Mucosa of descending colon (tissue), 3 donors: ENCODE measurements at regions not wholly inside any gene's neighbourhood (a gene's known extent, or its start where the extent isn't known, plus 50 kb on each side); places are given as distances from the start of the nearest gene placed in this dataset.

ENCODE experiments used
- ATAC-seq: fragments of 200-7000 bp; cut with Tn5 transposase; one replicate; pipeline ENCODE4 v1.9.1; 2020; ENCODE audit warnings: mild to moderate bottlenecking, moderate library complexity
- DNase-seq, 3 donors: peaks; one replicate each; pipeline ENCODE4 v3.0.0-alpha.2; 2020
- H3K36me3 ChIP-seq: fragments of 200-600 bp; one replicate; pipeline ENCODE4 v1.8.0; 2021; ENCODE audit warnings: low read depth, mild to moderate bottlenecking
- H3K4me1 ChIP-seq: fragments of 200-600 bp; one replicate; pipeline ENCODE4 v1.8.0; 2021; ENCODE audit warnings: low read depth, mild to moderate bottlenecking
- H3K4me3 ChIP-seq: fragments of 200-600 bp; one replicate; pipeline ENCODE4 v1.8.0; 2021; ENCODE audit warnings: mild to moderate bottlenecking
- H3K9me3 ChIP-seq: fragments of 200-600 bp; one replicate; pipeline ENCODE4 v1.8.0; 2021; ENCODE audit warnings: mild to moderate bottlenecking
- intact Hi-C, 2 donors: fragments of 100-400 bp; cut with DNase I in 1 of 2; cut with micrococcal nuclease in 1 of 2; formaldehyde crosslinking; loops; one replicate each; pipeline versions ENCODE4 v1.11.0 to v1.11.1; 2022; cut with DNase I, micrococcal nuclease
- TF ChIP-seq, protein P1 (sequence below): fragments of 200-600 bp; IDR thresholded peaks from one replicate; pipeline ENCODE4 v1.8.0; 2022; ENCODE audit warnings: antibody characterized with exemption, mild to moderate bottlenecking
- donor health status: DM: no; HTN: no; CAD: no; lungs with moderate emphysema.
- donor health status: DM: no; HTN: no; CAD: no.
- donor health status: DM: no; HTN: yes; CAD: no.

DNA sequence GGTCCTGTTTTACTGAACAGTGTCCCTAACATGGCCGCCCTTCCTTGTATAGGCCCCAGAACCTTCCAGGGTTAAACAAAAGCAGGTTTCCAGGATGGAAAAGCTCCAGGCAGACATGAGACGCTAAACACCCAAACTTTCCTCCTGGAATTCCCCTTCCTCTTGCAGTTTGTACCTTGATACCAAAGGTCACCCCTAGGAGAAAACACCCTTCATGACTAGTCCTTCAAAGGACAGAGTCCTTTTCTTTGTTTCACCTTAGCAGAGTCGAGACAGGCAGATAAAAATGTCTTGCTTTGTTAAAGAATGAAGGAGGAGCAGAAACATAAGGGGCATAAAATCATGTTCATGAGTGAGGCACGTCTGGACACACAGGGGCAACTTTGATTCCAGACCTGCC lies 247.5 kb downstream of the BCOR start:
- TF ChIP-seq, protein P1, sequence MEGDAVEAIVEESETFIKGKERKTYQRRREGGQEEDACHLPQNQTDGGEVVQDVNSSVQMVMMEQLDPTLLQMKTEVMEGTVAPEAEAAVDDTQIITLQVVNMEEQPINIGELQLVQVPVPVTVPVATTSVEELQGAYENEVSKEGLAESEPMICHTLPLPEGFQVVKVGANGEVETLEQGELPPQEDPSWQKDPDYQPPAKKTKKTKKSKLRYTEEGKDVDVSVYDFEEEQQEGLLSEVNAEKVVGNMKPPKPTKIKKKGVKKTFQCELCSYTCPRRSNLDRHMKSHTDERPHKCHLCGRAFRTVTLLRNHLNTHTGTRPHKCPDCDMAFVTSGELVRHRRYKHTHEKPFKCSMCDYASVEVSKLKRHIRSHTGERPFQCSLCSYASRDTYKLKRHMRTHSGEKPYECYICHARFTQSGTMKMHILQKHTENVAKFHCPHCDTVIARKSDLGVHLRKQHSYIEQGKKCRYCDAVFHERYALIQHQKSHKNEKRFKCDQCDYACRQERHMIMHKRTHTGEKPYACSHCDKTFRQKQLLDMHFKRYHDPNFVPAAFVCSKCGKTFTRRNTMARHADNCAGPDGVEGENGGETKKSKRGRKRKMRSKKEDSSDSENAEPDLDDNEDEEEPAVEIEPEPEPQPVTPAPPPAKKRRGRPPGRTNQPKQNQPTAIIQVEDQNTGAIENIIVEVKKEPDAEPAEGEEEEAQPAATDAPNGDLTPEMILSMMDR, result no peak
- Histone ChIP-seq H3K4me3 (no peak overlapping the region), H3K4me1 (no peaks in the 10 kb centered on the region), H3K9me3 (no peaks in the 10 kb centered on the region), H3K36me3 (no peaks in the 10 kb centered on the region)
- ATAC-seq (peak; percentile 35), DNase-seq (no peak)
- intact Hi-C loops, result no loop called here

DNA sequence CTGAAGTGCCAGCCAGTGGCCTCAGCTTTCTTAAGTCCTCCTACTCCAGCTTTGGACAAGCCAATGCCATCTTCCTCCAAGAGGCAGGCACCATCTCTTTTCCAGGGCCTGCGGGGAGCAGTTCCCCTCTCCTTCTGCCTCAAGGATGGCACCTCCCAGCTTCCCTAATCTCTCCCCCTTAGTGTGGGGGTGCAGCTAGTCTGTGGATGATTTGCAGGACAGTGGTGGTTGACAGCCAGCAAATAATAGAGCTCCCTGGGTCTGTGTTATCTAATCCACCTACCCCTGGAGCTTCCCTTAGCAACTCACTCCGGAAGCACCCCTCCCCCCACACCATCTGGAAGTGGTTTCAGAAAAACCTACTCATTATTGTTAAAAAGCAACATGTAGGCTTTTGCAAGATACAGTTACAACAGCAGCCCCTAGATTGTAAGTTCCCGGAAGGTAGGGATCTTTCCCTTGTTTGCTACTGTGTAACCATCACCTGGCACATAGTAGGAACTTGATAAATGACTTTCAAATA lies 247.1 kb downstream of the BCOR start:
- no peak for ATAC-seq
- intact Hi-C loops, result no loop called here
- TF ChIP-seq, protein P1, result no peak
- no peak for DNase-seq
- Histone ChIP-seq H3K36me3 (no peaks in the 10 kb centered on the region), H3K4me1 (no peaks in the 10 kb centered on the region), H3K9me3 (no peaks in the 10 kb centered on the region), H3K4me3 (no peak overlapping the region)

DNA sequence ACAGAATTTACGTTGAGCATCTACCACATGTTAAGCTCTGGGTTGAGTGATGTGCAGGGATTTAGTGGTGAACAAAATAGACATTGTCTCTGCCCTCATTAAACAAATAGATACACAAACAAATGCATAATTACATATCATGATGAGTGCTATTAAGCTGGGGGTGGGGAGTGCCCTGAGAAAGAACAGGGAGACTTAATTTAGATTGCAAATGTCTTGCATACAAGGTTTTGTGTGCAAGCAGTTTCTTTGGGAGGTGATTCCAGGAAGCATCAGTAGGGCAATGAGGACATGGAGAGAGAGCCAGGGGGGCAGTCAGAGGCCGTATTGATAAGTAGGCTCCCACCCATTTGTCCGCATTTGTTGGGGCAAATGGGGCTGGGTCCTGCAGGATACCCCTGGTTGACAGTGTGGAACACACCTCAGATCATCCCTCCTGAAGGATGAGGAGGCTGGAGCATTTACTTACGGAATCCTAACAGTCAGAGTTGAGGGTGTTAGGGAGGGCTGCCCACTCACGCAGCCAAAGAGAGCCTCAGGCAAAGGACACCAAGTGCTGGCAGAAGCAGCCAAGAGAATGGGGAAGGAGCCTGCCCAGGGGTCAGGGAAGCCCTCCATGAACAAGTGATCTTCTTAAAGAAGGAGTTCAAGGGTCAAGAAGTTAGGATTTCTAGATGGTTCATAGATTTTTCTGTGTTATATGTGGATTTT lies 245.9 kb downstream of the BCOR start:
- intact Hi-C loops, result no loop called here
- H3K4me3 ChIP-seq, result no peak overlapping the region
- DNase-seq (no peak), ATAC-seq (no peak)
- TF ChIP-seq, protein P1, result no peak
- H3K4me1 ChIP-seq, result no peaks in the 10 kb centered on the region
- H3K36me3 ChIP-seq, result no peaks in the 10 kb centered on the region
- H3K9me3 ChIP-seq, result no peaks in the 10 kb centered on the region

DNA sequence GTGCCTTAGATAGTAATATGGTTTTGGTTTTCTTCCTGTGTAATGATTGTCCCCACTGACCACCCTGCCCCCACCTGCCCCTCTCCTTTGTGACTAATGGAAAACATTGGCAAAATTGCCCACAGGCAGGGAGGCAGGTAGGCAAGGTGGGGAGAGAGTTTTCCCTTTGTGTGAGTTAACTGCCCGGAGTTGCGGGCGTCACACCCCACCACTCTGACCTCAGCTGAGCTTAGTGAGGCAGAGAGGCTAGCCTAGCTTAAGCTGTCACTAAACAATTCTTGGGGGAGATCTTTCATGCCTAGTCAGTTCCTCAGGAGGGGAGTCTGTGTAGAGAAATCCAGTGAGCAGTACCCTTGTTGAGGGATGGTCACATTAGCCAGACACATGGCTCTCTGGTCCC lies 245.3 kb downstream of the BCOR start:
- H3K9me3 ChIP-seq, result no peaks in the 10 kb centered on the region
- ATAC-seq (no peak), DNase-seq (no peak)
- H3K4me3 ChIP-seq, result no peak overlapping the region
- TF ChIP-seq, protein P1, result no peak
- intact Hi-C loops, result no loop called here
- no peaks in the 10 kb centered on the region for H3K36me3 ChIP-seq
- H3K4me1 ChIP-seq, result no peaks in the 10 kb centered on the region

DNA sequence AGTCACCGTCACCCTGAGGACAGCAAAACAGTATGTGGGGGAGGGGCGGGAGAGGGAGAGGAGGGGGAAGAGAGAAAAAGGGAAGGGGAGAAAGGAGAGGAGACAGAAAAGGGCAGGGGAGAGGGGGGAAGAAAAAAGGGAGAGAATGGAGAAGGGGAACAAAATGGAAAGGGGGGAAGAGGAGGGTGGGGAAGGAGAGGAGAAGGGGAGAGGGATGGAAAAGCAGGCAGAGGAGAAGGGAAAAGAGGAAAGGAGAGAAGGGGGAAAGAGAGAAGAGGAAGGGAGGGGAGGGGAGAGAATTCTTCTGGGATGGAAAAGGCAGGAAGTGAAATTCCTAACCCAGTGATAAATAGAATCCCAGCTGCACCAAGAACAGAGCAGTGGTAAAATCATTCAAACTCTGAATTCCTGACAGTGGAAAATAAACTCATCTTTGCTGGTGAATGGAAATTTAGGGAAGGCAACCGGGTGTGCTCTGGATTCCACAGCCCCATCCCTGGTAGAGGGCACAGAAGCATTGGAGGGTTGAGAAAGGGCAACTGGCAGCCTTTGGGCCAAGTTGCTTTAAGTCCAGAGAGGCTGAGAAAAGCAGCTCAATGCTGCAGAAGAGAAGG lies 244.2 kb downstream of the BCOR start:
- Histone ChIP-seq H3K4me1 (no peaks in the 10 kb centered on the region), H3K4me3 (no peak overlapping the region), H3K36me3 (no peaks in the 10 kb centered on the region), H3K9me3 (no peaks in the 10 kb centered on the region)
- ATAC-seq, result no peak
- intact Hi-C loops, result no loop called here
- no peak for DNase-seq
- TF ChIP-seq, protein P1, result no peak
